Skin epidermis (tissue), 12 donors: ENCODE measurements at regions not wholly inside any gene's neighbourhood (a gene's known extent, or its start where the extent isn't known, plus 50 kb on each side); places are given as distances from the start of the nearest gene placed in this dataset.

Experiments used
- H3K27ac ChIP-seq, 21 experiments: fragments of 200-600 bp; sonication (generic) in 11 of 21; one replicate each; pipeline ENCODE4 v1.5.0; 2020; ENCODE audit warnings: mild to moderate bottlenecking in 3 of 21, inconsistent platforms in 2 of 21, moderate library complexity in 2 of 21
- H3K4me3 ChIP-seq, 7 experiments: fragments of 200-600 bp; sonication (generic) in 2 of 7; one replicate each; pipeline ENCODE4 v1.5.0; 2020; ENCODE audit warnings: inconsistent platforms in 2 of 7, mild to moderate bottlenecking in 2 of 7, moderate library complexity in 1 of 7

DNA sequence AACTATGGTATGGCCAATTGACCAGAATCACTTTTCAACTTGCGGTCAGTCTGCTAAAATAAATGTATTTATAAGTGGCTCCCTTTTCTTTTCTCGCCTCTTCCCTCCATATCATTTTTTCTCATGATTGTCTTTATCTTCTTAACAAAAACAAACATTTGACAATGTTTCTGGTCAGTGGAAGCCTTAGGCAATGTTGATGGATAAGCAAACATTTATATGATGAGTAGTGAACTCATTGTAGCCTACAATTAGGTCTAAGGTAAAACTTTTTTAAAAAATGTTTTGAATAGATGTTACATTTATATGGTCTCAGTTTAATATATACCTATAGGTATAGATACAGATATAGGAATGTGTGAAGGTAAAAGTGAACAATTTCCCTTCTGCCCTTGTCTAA, 355.4 kb downstream of the MFSD1 start:
- no peak overlapping the region for H3K4me3 ChIP-seq
- H3K27ac ChIP-seq: no peak overlapping the region

DNA sequence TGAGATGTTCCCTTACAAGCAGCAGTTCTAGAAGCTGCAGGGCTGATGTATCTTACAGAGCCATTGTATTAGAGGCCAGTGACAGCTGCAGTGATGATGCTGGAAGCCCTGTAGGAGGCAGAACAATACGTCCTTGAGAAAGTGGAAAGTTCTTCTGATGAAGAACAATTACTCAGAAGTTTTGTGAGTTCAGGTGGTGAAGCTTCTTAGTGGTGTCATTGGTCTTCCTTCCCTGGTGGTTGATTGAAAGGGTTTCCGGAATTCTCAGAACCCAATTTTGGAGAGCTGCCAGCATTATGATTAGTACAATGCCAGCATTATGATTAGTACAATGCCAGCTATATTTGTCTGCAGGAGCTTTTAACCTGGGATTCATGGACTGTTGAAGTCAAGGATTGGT, 356.4 kb downstream of the MFSD1 start:
- Histone ChIP-seq H3K4me3 (no peak overlapping the region), H3K27ac (no peak overlapping the region)

- Histone ChIP-seq H3K27ac (no peak overlapping the region), H3K4me3 (no peak overlapping the region)
Observed at GRCh38 chr3:159158801-159159200, 356.9 kb downstream of the MFSD1 start.

- Histone ChIP-seq H3K27ac (no peak overlapping the region), H3K4me3 (no peak overlapping the region)
Observed at GRCh38 chr3:159159546-159159945, 357.7 kb downstream of the MFSD1 start.

- H3K27ac ChIP-seq: no peak overlapping the region
Observed at GRCh38 chr3:159163656-159164055, 361.8 kb downstream of the MFSD1 start.

DNA sequence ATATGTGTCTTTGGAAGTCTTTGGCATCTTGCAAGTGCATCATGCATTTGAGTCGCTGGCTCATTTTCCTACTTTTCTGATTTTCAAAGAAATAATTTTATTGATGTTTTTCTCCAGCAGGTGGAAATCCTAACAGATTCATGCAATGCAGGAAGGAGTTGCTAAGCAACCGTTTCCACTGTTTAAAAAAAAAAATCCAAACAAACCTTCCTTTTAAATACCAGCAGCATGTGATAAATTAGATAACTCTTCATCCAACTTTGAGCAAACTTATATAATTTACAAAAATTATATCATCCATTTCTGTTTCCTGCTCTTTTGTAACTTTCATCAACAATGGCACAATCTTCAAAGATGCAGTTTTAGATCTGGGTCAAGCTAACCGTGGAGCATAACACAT, 364.1 kb downstream of the MFSD1 start:
- no peak overlapping the region for H3K27ac ChIP-seq
- H3K4me3 ChIP-seq: no peak overlapping the region

More at GRCh38 chr3:159163656-159164055, 361.8 kb downstream of the MFSD1 start:
- no peak overlapping the region for H3K4me3 ChIP-seq

DNA sequence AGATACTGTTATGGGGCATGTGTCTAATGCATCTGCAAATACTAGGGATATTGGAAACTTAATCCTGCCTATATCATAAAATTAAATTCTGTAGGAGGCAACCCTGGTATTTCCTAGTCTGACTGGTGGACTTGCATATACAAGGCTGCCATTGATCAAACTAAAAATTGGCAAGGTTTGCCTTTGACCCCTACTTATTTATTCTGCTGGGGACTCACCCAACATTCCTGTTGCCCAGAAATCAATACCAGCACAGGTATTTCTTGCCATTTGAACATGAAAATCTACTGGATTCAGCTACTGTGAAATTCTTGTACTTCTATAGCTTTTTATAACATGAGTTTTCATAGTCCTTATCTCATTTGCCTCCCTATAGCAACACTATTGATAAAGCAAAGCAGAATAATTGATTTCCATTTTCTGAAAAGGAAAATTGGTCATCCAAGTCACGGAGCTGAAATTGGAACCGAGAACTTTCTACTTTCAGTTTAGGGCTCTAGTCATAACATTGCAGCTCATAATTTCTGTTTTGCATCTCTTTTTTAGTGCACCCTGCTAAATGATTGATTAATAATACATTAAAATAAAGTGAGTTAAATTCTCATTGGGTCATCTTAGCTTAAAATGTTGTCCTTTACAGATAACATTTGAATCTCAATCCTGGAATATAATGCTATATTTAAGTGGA, 365.2 kb downstream of the MFSD1 start:
- no peak overlapping the region for H3K4me3 ChIP-seq
- H3K27ac ChIP-seq: no peak overlapping the region

DNA sequence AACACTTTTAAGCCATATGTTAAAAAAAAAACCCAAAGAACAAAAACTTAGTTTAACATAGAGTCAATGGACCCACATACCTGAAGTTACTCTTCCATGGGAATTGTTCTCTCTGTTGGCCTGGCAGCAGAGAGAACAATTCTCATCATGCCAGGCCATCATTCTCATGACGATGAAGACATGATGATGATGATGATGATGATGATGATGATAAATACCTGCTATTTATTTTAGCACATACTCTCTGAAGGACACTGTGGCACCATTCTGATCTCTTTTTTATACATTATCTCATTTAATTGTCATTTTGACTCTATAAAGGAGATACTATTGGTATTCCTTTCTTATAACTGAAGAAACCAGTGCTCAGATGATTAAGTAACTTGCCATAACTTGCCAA, 366.9 kb downstream of the MFSD1 start:
- Histone ChIP-seq H3K27ac (no peak overlapping the region), H3K4me3 (no peak overlapping the region)

GRCh38 chr3:159169828-159170227, 368.0 kb downstream of the MFSD1 start:
- H3K4me3 ChIP-seq: no peak overlapping the region
- H3K27ac ChIP-seq: no peak overlapping the region

DNA sequence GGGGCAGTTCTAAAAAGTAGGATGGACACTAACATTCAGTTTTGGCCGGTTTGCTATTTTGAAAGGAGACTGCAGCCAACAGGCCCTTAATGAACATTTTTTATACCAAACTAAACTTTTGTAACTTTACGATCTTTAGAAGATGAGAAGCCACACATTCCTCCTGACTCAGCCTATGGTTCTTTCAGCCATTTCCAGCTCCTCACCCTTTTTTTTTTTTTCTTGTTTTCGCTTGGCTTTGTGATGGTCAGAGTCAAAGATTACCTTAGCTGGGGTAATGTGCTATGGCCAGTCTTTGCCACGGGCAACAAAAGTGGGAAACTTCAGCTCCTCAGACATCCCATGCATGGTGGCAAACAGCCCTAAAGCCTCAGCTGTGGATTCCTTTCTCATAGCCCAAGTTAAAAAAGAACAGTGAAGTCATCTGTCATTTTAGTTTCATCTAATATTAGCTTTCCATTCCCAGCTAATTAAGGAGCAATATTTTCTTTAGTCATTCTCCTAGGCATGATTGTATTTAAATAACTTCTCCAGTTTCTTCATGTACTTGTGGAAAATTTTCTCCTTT, 368.7 kb downstream of the MFSD1 start:
- Histone ChIP-seq H3K4me3 (no peak overlapping the region), H3K27ac (no peak overlapping the region)

DNA sequence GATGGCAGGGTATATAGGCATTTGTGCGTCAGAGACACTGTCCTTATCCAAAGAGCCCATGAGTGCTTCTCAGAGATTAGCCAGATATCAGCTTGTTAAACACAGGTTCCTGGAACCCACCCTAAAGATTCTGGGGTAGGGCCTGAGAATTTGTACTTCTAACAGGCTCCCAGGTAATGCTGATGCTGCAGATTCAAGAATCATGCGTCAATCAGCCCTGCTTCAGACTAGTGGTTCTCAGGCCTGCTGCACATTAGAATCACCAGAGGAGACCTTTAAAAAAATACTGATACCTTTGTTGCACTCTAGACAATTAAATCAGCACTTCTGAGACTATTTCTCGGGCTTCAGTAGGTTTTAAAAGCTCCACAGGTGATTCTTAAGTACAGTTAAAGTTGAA, 369.5 kb downstream of the MFSD1 start:
- Histone ChIP-seq H3K4me3 (no peak overlapping the region), H3K27ac (no peak overlapping the region)

- no peak overlapping the region for H3K27ac ChIP-seq
- H3K4me3 ChIP-seq: no peak overlapping the region
Observed at GRCh38 chr3:159172473-159172872, 370.6 kb downstream of the MFSD1 start.

DNA sequence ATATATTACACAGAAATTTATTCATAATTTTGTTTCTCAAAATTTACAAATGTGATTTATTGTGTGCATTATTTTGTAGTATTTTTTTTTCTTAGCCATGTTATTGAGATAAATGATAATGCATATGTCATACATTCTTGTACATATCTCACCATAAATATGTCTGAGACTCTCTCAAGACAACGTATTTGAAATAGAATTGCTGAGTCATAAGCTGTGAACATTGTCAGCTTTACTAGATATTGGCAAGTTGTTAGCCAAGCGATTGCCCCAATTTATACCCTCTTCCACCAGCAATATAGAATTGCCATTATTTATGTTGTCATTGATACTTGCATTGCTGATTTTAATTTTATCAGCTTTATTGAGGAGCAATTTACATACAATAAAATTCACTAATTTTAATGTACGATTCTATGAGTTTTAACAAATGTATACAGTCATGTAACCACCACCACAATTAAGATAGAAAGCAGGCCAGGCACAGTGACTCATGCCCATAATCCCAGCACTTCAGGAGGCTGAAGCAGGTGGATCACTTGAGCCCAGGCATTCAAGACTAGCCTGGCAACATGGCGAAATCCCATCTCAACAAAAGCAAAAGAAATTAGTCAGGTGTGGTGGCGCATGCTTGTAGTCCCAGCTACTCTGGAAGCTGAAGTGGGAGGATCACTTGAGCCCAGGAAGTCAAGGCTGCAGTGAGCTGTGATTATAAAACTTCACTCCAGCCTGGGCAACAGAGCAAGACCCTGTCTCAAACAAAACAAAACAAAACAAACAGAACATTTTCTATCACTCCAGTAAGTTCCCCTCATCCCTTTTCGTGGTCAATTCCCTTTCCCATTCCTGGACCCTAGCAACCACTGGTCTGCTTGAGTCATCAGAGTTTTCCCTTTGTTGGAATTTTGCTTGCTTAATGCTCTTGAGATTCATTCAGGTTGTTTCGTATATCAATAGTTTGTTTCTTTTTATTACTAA, 373.1 kb downstream of the MFSD1 start:
- Histone ChIP-seq H3K4me3 (no peak overlapping the region), H3K27ac (no peak overlapping the region)

- Histone ChIP-seq H3K4me3 (no peak overlapping the region), H3K27ac (no peak overlapping the region)
Observed at GRCh38 chr3:159178209-159178897, 376.5 kb downstream of the MFSD1 start.

GRCh38 chr3:159182961-159183360, 381.1 kb downstream of the MFSD1 start:
- Histone ChIP-seq H3K27ac (no peak overlapping the region), H3K4me3 (no peak overlapping the region)

DNA sequence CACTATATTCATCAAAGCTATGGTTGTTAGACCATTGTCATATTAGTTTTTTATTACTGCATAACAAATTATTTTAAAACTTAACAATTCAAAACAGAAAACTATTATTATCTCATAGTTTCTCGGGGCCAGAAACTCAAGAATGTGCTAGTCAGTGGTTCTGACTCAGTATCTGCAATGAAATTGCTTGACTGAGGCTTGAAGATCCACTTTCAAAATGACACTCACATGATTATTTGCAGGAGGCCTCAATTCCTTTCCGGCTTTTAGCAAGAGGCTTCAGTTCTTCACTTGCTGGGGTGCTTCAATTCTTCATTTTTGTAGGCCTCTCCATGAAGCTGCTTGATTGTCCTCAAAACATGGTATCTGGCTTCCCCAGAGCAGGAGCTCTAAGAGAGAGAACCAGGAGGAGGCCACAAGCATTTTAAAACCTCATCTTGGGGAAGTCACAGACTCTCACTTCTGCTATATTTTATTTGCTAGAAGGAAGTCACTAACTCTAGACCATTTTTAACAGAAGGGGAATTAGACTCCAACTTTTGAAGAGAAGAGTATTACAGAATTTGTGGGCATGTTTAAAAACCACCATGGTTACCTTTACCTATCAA, 383.7 kb downstream of the MFSD1 start:
- Histone ChIP-seq H3K4me3 (no peak overlapping the region), H3K27ac (no peak overlapping the region)

DNA sequence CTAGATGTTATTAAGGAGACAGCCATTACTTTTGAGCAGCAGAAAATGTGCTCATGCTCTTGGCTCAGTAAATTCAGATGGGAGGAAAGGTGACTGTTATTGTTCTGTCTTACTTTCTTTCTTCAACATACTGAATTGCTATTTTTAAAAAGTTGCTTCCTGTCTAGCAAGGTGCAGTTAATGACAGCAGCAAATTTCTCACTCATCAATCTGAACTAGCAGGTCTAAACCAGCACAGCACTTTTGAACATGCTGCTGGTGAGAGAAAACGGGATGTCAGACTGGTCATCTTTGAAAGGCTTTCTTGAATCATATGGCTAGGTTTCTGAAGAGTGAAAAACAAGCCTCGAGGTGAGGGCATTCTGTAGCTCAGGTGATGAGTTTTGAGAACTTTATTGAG, 384.7 kb downstream of the MFSD1 start:
- Histone ChIP-seq H3K4me3 (no peak overlapping the region), H3K27ac (no peak overlapping the region)

DNA sequence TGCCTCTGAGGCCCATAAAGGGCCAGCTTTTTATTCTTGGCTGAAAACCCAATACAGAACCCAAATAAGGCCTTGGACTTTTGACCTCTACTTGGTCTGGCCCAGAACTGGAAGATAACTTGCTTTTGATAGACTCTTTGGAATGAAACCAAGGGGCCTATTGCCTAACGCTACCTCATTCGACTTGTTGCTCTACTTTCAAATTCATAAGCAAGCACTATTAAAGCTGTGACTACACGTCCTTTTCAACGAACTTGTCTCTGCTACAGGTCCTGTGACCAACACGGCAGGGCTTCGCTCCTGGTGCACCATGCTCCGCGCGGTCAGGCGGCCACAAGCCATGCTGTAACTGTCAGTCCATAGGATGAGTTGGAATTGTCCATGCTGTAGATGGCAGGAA, 385.4 kb downstream of the MFSD1 start:
- no peak overlapping the region for H3K27ac ChIP-seq
- no peak overlapping the region for H3K4me3 ChIP-seq

DNA sequence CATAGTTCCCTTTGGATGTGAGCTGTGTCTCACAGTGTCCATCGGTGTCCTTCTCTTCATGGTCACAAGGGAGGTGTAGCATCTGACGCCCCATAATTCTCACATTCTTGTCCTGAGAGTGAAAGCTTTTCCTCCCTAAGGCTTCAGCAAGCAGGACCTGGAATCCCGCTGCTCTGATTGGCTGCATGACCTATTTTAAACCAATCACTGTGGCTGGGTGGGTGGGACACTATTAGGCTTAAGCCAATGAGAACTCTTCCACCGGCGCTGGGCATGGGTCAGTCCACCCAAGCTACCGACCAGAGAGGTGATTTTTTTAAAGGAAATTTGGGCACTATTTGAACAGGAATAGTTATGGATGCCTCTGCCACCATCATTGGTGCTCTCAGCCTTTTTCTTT, 385.9 kb downstream of the MFSD1 start:
- H3K4me3 ChIP-seq: no peak overlapping the region
- H3K27ac ChIP-seq: no peak overlapping the region
